CD4-positive, alpha-beta T cell treated with Interferon gamma for 1 hour (primary cell): ENCODE measurements at regions not wholly inside any gene's neighbourhood (a gene's known extent, or its start where the extent isn't known, plus 50 kb on each side); places are given as distances from the start of the nearest gene placed in this dataset.

ENCODE experiments used
- DNase-seq: peaks from one replicate; pipeline ENCODE4 v3.0.0-alpha.2; 2020

DNA sequence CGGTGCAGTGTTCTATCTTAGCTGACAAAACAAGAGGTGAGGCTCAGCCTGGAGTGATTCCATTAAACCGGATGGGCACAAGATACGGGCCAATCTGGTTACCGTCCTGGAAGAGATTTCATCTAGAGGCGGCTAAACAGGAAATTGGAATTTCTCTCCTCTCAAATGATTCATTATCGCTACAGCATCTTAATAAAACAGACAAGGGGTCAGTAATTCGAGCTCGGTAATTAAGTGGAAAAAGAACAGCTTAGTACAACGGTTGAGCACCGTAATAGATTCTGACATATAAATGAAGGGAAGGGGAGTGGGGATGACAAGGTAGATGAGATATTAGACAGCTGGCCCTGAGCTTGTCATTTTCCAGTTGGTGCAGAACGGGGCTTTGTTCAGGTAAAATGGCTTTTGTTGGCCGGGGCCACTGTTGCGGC is 137.2 kb downstream of the EDN3 start:
- no peak for DNase-seq

DNA sequence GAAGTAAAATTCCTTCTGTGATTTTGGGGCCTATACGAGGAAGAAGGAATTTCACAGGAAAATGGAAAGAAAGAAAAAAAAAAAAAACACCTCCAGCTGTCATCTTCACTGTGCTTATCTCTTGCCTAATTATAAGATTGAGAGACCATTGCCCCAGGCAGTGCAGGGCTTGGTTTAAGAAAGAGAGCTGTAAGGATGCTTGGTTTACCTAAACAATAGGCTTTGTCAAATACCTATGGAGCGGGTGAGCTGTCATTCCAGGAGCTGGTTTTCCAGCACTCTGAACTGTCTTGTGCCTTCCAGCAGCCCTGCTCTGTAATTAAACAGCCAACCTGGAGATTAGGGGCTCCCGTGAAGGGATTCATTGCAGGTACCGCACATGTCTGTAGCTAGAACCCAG is 137.8 kb downstream of the EDN3 start:
- DNase-seq = no peak

DNA sequence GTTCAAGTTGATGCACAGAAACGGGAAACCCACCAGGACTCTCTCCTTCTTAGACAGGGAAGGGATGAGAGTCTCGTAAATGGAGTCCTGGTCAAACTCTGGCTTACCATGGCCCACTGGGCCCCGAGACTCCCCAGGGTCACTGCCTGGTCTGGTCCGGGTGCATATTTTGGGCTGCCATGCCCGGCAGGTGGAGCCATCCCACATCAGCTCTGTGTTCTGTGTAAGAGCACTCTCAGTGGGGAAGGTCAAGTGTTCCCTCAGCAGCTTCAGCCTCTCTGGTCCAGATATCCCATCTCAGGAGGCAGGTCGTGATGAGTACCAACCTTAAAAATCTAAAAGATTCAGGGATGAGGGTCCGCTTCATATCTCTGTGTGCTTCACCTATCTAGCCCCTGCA is 138.8 kb downstream of the EDN3 start:
- no peak for DNase-seq

DNA sequence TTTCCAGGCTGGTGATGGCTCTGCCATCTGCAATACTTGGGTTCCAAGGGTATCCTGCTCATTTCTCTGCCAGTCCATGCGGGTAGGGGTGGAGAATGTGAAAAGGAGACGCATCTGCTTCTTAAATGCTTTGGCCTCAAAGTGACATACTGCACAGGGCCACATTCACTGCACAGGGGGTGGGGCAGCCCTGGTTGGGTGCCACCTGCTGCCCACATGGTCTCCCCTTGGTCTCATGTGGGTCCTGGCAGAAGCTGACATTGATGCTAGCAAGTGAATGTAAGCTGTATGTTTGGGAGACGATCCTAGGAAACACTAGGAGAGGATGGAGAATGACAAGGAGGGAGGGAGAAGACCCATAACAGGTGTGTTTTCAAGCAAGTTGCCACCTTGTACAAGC is 140.9 kb downstream of the EDN3 start:
- DNase-seq = no peak

DNA sequence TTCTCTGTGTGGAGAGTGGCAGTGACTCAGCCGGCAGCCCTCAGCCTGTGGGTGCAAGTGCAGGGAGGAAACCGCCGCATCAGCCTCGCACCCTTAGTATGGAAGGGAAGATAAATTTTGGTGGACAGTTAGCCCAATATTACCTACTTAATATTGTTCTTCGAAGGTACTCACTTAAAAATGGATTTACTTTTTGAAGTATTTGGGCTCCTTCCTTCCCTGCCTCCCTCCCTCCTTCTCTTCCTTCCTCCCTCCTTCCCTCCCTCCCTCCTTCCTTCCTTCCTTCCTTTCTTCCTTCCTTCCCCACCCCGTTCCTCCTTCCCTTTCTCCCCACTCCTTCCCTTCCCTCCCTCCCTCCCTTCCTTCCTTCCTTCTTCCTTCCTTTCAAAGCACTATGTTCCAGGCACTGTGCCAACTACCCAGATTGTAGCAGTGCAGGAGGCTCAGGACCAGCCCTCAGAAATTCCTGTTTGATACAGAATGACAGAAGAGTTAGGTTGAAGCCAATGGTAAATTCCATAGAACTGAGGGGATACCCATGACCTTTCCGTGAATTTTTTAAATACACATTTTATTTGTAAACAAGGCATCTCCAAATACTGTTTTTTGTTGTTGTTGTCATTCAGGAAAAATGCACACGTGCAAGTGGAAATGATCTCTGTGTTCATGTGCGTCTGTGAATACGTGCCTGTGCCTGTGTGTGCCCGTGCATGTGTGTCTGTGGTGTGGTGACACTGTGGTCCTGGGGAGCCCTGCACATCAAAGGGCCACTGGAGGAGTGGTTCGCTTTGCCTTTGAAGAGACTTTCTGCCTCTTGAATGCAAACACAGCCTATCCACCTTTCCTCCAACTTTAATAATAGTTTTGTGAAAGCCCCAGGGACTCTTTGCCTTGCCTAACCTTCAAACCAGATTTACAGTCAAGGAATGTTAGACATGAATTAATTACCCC is 141.7 kb downstream of the EDN3 start:
- no peak for DNase-seq

DNA sequence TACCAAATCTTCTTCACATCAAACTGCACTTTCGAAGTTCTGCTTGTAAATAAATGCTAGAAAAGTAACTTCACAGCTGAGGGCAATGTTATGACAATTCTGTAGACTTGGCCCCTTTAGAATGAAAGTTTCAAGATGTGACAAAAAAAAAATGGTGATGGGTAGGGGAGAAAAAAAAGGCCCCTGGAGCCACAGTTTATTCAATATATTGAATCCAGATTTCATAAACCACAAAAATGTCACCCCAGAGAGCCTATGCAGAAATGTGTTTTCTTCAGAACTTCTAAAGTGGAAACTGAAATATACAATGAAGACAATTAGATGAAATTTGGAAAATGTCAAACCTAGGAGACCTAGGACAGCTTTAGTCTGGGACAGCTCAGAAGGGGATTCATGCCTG is 143.1 kb downstream of the EDN3 start:
- DNase-seq = no peak

DNA sequence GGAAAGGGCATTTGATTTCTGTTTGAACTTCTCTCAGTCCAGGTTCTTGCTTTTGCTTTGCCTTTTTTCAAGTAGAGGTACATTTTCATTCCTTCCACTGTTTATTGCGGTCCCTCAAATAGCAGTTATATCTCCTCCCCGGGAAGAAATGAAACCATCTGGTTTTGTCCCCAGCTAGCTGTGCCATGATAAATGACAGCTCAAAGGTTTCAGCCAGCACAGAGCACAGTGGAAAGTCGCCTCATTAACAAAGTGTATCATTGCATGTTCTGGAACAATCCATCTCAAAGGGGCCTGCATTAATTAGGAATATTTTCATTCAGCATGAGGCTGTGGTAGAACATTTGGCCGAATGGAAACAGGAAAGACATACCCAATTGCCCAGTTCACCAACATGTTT is 146.0 kb downstream of the EDN3 start:
- no peak for DNase-seq

DNA sequence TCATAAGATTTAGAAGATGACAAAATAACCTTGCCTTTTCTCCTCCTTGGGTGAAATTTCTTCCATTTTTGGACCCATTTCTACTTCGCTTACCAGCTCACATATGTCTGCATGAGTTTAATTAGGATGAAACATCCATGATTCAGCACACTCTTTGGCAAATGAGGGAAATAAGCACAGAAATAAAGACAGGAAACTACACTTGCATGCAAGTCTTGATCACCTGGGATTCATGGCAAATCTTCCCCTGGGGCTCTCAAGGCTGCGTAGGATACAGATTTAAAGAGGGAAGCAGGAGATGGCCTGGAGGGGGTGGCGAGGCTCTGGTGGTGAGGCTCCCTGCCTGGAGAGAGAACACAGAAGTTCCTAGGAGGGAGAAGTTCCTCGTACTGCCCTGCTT is 147.8 kb downstream of the EDN3 start:
- no peak for DNase-seq

DNA sequence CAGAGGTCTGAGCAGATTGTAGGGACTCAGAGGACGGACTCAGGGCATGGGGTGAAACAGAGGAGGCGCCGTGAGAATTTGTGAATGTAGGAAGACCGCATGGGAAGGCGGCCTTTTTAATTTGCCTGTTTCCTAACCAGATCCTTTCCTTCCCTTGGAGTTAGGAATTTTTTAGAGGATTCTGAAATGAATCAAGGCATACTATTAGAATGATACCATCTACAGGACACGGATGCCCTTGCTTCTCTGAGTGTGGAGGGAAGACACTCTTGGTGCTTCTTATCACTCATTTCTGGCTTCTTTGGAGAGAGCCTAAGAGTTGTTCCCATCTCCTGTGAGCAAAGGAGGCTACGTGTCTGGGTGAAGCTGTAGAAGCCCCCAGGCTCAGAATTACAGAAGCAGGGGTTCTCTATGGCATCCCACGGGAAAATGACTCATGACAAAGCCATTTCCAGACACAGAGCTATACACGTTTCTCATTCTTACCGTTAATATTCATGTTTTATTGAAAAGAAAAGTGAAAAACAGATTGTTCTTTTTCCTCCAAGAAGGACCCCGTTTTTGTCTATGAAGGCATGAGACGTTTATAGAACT is 148.5 kb downstream of the EDN3 start:
- DNase-seq = no peak

DNA sequence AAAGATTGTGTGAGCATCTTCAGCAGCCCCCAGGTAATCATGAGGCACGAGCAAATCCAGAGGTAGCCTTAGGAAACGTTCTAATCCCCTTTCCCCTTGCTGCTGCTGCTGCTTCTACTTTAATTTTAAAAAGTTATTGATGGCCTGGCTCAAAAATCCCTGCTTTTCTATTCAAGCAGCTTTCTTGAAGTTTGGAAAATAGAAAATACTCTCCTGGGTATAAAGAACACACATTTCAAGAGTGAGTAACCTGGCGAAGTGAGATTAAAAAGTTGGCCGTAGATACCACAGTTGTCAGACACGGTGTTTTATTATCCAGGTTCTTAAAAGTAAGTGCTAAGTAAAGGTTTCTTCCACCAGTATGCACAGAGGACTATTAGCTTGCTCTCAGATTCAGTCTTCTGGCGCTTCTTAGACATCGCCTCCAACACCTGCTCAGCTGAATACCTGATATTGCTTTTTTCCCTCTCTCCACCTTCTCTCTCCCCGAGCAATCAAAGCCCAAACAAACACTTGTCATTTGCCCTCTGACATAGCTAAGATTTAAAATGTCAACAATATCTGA is 150.7 kb downstream of the EDN3 start:
- DNase-seq = no peak

DNA sequence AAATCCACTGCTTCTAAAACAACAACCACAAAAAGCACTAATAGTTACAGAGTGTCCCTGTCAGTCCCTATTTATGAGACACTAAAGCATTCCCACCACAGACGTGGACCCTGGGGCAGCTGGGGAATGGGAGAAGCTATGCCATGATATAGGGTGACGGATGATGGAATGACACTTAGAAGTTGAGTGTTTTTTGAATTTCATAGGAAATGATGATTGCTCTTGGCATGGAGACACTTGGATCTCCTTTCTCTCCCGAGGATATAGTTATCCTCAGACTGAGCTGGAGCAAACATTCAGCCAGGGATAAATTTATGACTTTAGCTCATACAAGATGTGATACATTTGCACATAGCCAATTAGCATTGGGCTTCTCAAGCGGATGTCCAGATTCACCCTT is 151.2 kb downstream of the EDN3 start:
- no peak for DNase-seq

DNA sequence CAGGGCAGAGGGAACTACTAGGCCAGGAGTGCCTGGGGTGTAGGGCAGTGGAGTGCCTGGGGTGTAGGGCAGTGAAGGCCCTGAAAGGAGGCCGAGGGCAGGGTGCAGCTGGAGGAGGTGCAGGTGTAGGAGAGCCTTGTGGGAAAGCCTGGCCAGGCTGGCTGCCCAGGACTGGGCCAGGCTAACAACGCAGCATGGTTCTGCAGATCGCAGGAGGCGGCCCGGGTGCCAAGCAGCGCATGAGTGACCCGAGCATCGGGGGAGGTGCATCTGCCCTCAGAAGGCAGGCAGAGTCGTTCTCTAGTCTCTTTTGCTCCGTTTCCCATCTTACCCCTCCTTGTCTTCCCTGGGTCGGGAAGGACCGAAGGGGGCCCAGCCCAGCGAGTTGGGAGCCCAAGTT is 151.5 kb upstream of the PHACTR3 start:
- DNase-seq = no peak

DNA sequence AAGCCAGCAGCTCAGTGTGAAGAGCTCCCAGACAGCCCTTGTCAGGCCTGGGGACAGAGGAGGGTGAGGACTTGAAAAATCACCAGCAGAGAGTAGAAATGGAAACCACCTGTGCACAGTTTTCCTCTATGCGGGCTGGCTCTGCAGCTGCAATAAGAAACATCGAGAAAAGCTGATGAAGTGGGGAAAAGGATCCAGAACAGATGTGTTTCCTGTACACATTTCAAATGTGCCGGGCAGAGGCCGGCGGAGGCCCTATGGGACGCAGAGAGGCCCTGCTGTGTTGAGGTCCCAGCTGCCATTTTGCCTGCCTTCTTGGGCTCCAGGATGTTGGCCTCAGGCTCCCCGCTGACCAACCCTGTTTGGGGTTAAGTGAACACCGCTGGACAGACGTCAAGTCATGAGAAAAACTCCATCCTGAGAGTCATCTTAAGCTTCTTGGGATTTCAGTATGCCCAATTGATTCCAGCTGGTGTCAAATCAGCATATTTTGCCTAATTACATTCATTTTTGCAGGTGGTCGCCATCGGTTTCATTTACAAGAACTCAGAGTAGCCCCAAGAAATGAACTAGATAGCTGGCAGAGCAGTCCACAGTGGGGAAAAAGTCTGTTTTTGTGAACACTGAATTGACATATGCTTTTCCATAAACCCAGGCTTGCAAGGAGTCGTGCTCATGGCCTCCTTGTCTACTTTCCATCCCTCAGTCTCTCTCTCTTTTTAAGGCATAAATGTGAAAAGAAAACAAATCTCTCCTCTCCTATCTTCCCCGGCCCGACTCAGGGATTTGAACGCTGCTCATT is 150.4 kb upstream of the PHACTR3 start:
- no peak for DNase-seq

DNA sequence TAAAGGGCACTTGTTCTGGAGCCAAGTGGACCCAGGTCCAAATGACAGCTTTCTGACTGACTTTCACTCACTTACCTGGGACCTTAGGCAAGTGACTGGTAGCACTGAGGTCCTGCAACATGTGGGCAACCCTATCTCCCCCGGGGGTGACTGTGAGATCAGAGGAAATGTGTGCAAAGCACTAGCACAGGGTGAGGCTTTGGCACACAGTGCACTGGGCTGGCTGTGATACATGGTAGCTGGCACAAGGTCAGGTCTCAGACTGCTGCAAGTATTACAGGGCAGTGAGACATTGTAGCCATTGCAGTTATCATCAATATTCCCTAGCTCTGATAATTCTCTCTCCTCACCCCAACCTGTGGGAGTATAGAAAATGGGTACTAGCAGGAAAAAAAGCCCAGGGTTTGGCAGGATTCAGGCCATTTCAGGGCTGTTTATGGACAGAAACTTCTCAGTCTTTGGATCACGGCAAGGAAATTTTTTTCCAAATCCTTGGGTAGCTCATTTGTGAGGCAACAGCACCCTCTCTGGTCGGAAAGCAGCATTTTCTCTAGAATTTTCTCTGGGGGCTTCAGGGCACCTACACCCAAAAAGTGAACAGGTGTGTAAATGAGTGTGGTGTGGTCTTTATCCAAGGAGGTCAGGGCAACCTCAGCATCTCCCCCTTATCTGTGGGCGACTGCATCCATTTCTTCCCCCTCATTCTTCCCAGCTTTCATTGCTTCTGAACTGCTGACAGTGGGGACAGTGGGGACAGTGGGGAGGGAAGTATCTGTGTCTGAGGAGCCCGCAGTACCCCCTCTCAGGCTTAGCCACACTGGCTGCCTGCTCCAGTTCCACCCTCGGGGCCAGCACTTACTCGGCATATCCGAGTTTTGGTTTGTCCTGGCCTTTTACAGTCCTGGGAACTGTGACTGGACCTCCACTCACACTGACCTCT is 148.7 kb upstream of the PHACTR3 start:
- DNase-seq = no peak

DNA sequence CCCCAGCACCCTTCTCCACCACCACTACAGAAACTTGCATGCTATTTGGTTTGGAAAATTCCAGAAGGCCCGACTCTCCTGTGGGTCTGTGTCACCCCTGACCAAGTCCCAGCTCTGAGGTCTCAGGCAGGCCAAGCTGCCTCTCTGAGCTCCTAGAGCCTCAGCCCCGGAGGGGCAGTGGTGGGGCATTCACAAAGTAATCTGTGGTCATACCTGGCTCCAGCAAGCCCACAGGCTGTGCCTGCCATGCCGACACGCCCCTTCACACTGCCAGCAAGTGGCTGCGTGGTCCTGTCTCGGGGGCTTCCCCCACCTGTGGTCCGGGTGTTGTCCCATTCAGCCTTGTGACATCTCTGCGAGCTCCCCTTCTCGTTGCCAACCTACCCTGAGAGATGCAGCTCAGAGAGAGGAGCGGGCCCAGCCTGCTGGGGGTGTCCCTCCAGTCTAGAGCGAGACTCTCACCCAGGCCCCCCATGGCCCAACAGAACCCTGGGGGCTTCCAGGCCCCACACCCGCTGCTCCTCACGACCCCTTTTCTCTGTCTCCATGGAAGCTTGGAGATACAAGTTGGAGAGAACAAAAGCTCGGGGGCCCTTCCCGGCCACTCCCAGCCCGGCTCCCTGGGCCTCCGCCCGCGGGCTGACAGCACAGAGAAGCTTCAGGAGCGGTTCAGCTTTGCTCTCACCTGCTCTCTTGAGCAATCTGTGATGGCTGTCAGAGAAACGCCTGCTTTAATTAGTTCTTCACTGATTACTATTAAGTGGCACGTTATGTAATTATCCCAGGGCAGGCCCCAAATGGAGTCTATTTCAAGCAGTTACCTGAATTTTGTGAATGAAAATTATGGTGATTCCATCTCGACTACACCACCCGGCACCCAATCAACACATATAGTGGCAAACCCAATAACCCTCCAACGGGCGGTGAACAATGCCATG is 147.7 kb upstream of the PHACTR3 start:
- DNase-seq = no peak

DNA sequence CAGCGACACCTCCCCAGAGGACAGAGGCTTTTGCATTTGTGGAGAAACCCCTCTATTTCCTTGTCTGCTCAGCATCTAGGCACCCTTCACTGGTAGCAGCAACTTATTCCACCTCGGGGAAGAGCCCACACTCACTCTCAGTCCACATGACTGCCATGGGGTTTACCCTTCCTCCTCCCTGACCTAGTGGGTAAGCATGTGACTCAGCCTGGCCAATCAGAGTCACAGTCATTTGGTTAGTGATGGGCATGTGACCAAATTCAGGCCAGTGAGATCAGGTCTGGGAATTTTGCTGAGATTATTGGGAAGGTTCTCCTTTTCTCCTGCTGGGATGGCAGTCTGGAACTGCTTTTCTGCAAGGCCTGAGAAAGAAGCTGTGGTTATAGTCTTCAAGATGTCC is 145.7 kb upstream of the PHACTR3 start:
- no peak for DNase-seq

DNA sequence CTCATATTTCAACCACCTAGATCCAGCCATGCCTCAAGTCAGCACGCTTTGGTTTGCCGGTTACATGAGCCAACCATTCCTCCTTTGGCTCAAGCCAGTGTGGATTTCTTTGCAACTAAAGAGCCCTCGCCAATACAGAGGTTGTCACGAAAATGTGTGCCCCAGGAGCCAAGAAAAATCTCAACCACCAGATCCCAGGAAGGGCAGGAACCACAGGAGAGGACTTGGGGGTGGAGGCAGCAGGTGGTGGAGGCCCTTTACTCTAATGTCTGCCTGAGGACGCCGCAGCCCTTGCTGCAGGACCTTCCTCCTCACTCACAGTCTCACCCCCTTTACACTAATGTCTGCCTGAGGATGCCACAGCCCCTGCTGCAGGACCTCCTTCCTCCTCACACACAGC is 144.8 kb upstream of the PHACTR3 start:
- no peak for DNase-seq

DNA sequence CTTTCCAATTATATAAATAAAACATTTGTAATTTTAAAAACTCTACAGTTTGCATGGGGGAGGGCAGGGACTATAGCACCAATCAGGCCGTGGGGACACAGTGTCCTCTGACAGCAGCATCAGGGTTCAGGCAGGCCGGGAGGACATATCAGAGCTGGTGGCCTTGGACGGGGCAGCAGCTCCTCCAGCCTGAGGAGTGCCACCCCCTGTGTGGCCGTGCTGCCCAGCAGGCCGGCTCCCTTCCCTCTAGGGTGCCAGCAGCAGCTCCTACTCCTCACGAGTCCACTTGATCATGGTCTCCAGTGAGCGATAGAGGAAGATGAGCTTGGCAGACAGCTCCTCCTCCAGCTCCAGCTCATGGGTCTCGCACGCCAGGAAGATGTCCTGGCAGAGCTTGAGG is 144.0 kb upstream of the PHACTR3 start:
- no peak for DNase-seq

DNA sequence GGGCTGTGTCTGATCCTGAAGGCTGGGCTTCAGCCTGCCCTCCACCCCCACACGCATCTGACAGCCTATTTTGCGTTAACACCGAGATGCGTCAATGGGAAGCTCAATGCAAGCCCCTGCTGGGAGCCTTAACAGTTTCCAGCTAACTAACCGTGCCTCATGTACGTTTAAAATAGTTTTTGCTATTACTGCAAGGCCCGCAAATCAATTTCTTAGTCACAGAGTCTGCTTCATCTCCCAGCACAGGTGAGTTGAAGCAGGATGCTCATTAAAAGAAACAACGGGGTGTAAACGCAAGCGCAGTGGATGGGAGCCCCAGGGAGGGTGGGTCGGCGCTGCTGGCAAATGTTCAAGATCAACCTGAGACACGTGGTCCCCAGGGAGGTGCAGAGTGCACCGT is 142.8 kb upstream of the PHACTR3 start:
- no peak for DNase-seq

DNA sequence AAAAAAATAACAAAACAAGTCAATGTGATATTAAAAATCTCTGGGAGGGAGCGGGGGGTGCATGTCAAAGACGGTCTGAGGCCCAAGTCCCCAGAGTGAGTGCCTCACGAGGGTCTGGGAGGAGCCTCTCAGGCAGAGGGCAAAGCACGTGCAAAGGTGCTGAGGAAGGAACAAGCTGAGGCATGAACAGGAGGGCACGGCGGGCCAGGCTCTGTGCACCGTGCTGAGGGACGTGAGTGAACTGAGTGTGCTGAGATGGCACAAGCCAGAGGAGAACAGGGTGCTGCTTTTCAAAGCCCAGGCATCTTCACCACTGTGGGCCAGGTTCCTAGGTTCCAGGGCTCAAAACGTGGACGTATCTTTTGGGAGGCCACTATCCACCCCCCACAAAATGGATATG is 142.1 kb upstream of the PHACTR3 start:
- DNase-seq = no peak

DNA sequence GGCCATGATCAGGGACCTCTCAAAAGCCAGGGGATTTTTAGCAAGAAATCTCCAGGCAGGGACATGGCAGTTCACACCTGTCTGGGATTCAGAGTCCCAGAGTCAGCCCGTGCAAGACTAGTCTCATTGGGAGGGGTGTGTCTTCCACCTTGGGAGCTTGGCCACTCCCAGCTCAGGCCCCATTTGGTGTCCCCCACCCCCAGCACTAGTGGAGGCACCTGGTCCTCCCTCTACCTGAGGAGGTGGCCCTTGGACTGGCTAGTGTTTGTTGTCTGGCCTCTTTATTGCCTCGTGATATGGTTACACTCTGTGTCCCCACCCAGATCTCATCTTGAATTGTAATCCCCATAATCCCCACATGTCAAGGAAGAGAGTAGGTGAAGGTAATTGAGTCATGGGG is 140.8 kb upstream of the PHACTR3 start:
- no peak for DNase-seq
